Fibroblast of mammary gland (primary cell): ENCODE measurements at regions not wholly inside any gene's neighbourhood (a gene's known extent, or its start where the extent isn't known, plus 50 kb on each side); places are given as distances from the start of the nearest gene placed in this dataset.
A peak's percentile ranks its signal among the peaks of the same experiment; 100 is the strongest.

Experiments used
- DNase-seq: peaks from one replicate; pipeline ENCODE4 v3.0.0-alpha.2; 2010; ENCODE audit warnings: low read depth
- H3K4me3 ChIP-seq: 2 replicates; pipeline ENCODE4 v1.5.1; 2011; ENCODE audit warnings: low read depth, mild to moderate bottlenecking, low read length, moderate library complexity; ENCODE audit not compliant: control insufficient read depth
- TF ChIP-seq, protein P1 (sequence below): conservative IDR thresholded peaks from 2 replicates; pipeline ENCODE4 v1.5.1; 2011; ENCODE audit warnings: low read depth, low read length, inconsistent platforms; ENCODE audit not compliant: control insufficient read depth, insufficient read depth

DNA sequence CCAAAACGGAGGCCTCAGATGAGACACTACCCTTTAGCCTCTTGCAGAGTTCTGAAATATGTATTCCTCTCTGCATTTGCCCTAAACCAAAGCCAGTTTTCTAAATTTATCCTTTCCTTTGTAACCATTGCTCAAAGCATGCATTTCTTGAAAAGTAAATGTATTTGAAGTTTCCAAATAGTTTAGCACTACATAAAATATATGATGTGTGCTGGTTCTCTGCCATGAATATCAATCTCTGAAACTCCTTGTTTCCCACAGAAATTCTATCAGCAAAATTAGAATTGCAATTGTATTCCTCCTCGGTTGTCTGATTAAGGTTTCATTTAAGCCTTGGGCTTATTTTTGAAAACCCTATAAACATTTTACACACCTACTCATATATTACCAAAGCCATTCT is 137.1 kb upstream of the SYT6 start:
- no peak overlapping the region for H3K4me3 ChIP-seq
- no peak for DNase-seq
- TF ChIP-seq, protein P1, sequence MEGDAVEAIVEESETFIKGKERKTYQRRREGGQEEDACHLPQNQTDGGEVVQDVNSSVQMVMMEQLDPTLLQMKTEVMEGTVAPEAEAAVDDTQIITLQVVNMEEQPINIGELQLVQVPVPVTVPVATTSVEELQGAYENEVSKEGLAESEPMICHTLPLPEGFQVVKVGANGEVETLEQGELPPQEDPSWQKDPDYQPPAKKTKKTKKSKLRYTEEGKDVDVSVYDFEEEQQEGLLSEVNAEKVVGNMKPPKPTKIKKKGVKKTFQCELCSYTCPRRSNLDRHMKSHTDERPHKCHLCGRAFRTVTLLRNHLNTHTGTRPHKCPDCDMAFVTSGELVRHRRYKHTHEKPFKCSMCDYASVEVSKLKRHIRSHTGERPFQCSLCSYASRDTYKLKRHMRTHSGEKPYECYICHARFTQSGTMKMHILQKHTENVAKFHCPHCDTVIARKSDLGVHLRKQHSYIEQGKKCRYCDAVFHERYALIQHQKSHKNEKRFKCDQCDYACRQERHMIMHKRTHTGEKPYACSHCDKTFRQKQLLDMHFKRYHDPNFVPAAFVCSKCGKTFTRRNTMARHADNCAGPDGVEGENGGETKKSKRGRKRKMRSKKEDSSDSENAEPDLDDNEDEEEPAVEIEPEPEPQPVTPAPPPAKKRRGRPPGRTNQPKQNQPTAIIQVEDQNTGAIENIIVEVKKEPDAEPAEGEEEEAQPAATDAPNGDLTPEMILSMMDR = no peak

DNA sequence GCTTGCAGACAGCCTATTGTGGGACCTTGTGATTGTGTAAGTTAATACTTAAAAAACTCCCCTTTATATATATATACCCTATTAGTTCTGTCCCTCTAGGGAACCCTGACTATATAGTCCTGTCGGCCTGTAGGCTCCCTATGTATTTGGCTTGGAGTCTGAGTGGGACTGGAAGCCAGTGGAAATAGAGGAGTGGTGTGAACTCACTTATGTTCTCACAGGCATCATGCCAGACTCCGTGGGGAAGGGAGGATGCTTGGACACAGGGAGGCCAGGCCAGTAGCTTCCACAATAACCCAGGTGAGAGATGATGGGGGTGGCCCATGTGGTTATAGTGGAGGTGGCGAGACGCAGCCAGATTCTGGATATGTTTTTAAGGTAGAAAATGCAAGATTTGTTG is 136.7 kb upstream of the SYT6 start:
- no peak for DNase-seq
- TF ChIP-seq, protein P1 = no peak
- no peak overlapping the region for H3K4me3 ChIP-seq

DNA sequence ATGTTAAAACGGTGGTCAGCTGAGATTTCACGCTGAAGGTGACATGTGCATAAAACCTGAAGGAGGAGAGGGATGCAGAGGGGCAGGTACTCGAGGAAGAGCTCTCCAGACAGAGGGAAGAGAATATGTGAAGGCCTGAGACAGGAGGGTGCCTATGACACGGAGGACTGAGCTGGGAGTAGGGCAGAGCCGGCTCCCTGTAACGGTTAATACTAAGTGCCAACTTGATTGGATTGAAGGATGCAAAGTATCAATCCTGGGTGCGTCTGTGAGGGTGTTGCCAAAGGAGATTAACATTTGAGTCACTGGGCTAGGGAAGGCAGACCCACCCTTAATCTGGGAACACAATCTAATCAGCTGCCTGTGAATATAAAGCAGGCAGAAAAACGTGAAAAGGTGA is 136.2 kb upstream of the SYT6 start:
- no peak for DNase-seq
- TF ChIP-seq, protein P1 = no peak
- no peak overlapping the region for H3K4me3 ChIP-seq

DNA sequence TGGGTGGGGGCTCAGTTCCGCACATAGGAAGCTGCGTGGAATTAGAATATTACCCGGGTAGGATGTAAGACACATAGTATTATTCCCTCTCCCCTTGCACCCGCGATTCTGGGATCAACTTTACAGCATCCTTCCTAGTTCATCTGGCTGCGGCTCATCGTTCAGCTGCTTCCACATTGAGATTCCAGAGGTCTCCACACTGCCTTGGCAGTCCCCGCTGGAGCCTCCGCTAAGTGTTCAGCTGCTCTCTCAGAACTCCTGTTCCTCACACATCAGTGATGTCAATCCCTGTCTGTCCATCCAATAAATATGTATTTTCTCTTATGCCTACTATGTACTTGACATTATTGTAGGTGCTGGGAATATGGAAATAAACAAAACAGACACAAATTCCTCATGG is 135.6 kb upstream of the SYT6 start:
- TF ChIP-seq, protein P1 = no peak
- DNase-seq = no peak

DNA sequence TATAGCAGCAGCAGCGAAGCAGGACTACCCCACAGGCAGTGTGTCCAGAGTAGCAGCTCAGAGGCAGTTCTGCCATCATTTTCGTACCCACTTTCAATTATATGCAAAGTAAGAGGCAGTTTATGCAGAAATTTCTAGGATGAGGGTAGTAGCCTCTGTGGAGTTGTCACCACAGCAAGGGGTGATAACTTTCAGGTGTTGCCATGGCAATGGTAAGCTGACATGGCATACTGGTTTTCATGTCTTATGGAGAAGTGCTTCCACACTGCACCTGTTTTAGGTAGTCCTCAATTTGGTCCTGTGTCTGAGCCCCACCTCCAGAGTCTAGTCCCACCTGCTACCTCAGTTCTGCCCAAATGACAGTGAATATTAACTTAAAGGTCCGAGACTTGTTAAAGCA is 133.3 kb upstream of the SYT6 start:
- TF ChIP-seq, protein P1 = no peak
- H3K4me3 ChIP-seq = no peak overlapping the region
- no peak for DNase-seq

More for the DNA sequence above, 135.6 kb upstream of the SYT6 start:
- H3K4me3 ChIP-seq = no peak overlapping the region

DNA sequence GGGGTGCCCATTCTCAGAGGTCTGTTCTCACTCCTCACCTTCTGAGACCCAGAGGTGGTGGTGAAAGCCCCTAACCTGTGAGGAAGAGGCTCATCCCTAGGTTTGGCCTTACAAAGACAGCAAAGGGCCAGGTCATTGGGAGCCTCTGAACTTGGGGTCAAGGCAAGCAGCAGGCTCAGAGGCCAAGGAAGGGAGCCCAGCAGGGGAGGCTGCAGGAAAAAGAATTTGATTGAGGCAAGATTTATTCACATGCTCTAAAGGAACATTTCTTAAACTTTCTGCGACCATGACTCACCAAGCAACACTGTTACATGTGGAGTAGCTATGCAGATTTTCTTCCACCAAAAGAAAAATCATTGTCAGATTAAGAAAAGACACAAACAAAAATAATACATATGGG is 132.5 kb upstream of the SYT6 start:
- TF ChIP-seq, protein P1 = no peak
- peak; percentile 44 for DNase-seq
- no peak overlapping the region for H3K4me3 ChIP-seq

DNA sequence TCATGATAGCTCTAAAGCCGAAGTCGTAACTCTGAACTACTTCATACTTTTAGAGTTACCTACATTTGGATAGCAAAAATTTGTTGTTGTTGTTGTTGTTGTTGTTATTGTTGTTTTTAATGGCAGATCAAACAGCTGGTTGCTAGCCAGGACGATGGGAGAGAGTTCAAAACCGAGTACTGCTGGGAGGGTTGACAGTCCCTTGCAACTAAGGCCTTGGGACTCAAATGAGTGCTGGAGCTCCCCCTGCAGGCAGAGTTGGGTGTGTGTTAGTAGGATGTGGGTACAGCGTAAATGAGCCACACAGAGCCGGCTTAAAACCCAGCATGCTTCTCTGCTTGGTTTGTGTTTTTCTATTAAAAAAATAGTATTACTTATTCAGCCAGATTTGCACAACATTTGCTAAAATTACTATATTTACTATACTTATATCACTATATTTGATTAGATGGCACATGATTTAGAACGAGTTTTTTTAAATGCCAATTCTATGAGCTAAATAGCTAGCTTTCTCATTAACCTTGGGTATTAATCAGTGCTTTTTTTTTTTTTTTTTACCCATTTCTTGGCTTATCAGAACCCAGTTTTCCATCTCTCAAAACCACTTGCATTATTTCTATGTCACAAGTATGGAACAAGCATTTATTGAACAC is 129.2 kb upstream of the SYT6 start:
- H3K4me3 ChIP-seq = no peak overlapping the region
- TF ChIP-seq, protein P1 = peak; percentile 90
- peak; percentile 90 for DNase-seq
